Chondrocyte (in vitro differentiated cells): ENCODE measurements at regions not wholly inside any gene's neighbourhood (a gene's known extent, or its start where the extent isn't known, plus 50 kb on each side); places are given as distances from the start of the nearest gene placed in this dataset.

ENCODE experiments used
- DNase-seq: peaks from one replicate; pipeline ENCODE4 v3.0.0; 2021; ENCODE audit warnings: mixed read lengths, low spot score
- H3K27ac Mint-ChIP-seq: one replicate; pipeline ENCODE4 v1.8.0; 2021; ENCODE audit warnings: mild to moderate bottlenecking, moderate library complexity, mixed read lengths; ENCODE audit not compliant: unreplicated experiment
- H3K27me3 Mint-ChIP-seq: 2 replicates; pipeline ENCODE4 v1.8.0; 2021; ENCODE audit warnings: low read depth, mixed read lengths
- H3K36me3 Mint-ChIP-seq: 2 replicates; pipeline ENCODE4 v1.8.0; 2021; ENCODE audit warnings: low read depth, mixed read lengths
- H3K4me1 Mint-ChIP-seq: 2 replicates; pipeline ENCODE4 v1.8.0; 2021; ENCODE audit warnings: low read depth, mild to moderate bottlenecking, mixed read lengths
- H3K4me3 Mint-ChIP-seq: one replicate; pipeline ENCODE4 v1.8.0; 2021; ENCODE audit warnings: mild to moderate bottlenecking, moderate library complexity, mixed read lengths; ENCODE audit not compliant: unreplicated experiment
- H3K9me3 Mint-ChIP-seq: 2 replicates; pipeline ENCODE4 v1.8.0; 2021; ENCODE audit warnings: low read depth, mixed read lengths
- TF ChIP-seq, protein P1 (sequence below): fragments of 200-600 bp; sonication (generic); IDR thresholded peaks from 2 replicates; pipeline ENCODE4 v1.5.0; 2021; ENCODE audit warnings: antibody characterized with exemption, mild to moderate bottlenecking, moderate library complexity

GRCh38 chr7:153170287-153170686 lies 410.7 kb downstream of the ACTR3B start:
- Mint-ChIP-seq H3K4me3 (no peak overlapping the region), H3K27ac (no peak overlapping the region), H3K4me1 (no peaks in the 10 kb centered on the region), H3K27me3 (no peaks in the 10 kb centered on the region), H3K9me3 (peaks cover 57% of the 10 kb centered on the region), H3K36me3 (no peaks in the 10 kb centered on the region)
- TF ChIP-seq, protein P1, sequence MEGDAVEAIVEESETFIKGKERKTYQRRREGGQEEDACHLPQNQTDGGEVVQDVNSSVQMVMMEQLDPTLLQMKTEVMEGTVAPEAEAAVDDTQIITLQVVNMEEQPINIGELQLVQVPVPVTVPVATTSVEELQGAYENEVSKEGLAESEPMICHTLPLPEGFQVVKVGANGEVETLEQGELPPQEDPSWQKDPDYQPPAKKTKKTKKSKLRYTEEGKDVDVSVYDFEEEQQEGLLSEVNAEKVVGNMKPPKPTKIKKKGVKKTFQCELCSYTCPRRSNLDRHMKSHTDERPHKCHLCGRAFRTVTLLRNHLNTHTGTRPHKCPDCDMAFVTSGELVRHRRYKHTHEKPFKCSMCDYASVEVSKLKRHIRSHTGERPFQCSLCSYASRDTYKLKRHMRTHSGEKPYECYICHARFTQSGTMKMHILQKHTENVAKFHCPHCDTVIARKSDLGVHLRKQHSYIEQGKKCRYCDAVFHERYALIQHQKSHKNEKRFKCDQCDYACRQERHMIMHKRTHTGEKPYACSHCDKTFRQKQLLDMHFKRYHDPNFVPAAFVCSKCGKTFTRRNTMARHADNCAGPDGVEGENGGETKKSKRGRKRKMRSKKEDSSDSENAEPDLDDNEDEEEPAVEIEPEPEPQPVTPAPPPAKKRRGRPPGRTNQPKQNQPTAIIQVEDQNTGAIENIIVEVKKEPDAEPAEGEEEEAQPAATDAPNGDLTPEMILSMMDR, result no peak
- DNase-seq, result no peak

DNA sequence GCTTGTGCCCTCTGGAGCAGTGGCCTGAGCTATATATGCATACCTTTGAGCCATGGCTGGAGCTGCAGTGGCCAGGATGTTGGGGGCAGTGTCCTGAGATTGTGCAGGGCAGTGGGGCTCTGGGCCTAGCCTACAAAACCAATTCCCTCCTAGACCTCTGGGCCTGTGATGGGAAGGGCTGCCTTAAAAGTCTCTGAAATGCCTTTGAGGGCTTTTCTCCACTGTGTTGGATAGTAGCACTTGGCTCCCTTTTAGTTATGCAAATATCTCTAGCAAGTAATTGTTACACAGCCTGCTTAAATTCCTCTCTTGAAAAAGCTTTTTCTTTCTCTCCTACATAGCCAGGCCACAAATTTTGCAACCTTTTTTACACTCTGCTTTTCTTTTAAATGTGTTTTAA lies 426.4 kb downstream of the ACTR3B start:
- Mint-ChIP-seq H3K27ac (no peak overlapping the region), H3K4me1 (no peaks in the 10 kb centered on the region), H3K9me3 (peaks cover 77% of the 10 kb centered on the region), H3K36me3 (no peaks in the 10 kb centered on the region), H3K27me3 (no peaks in the 10 kb centered on the region), H3K4me3 (no peak overlapping the region)
- TF ChIP-seq, protein P1, result no peak
- DNase-seq, result no peak

DNA sequence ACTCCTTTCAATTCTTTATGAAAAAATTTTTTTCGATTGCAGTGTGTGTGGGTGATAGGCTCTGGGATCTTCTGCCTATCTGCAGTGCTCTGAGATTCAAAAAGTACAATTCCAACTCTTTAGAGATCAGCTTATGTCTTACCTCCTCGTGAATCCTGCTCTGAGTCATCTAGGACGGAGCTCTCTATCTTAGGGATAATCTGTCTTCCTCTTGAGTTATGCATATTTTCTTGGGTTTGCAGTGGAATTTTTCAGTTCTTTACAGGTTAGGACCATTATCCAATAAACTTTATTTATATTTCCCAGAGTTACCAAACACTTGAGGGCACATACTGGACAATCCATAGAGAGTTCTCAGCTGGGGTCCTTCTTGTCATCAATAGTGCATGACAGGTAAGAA lies 428.6 kb downstream of the ACTR3B start:
- Mint-ChIP-seq H3K9me3 (peaks cover 65% of the 10 kb centered on the region), H3K4me3 (no peak overlapping the region), H3K4me1 (no peaks in the 10 kb centered on the region), H3K27me3 (no peaks in the 10 kb centered on the region), H3K36me3 (no peaks in the 10 kb centered on the region), H3K27ac (no peak overlapping the region)
- TF ChIP-seq, protein P1, result no peak
- DNase-seq, result no peak

GRCh38 chr7:153188630-153189029 lies 429.1 kb downstream of the ACTR3B start:
- Mint-ChIP-seq H3K27ac (no peak overlapping the region), H3K4me3 (no peak overlapping the region), H3K36me3 (no peaks in the 10 kb centered on the region), H3K9me3 (peaks cover 60% of the 10 kb centered on the region), H3K4me1 (no peaks in the 10 kb centered on the region), H3K27me3 (no peaks in the 10 kb centered on the region)
- no peak for DNase-seq
- TF ChIP-seq, protein P1, result no peak

DNA sequence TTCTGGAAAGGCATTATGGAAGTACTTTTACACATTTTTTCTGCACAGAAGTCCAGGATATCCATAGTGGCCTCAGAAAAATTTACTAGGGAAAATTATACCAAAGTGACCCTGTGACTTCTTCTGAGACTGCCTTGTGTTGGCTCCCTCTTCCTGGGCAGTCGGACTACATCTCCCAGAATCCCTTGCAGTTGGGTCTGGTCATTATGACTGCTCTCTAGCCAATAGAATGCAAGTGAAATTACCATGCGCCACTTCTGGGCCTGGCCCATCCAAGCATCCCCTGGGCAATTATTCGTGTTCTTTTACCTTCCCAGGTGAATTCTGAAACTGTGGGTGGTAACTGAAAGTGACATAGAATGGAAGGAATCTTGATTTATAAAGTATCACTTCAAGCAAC lies 430.9 kb downstream of the ACTR3B start:
- DNase-seq, result no peak
- Mint-ChIP-seq H3K4me3 (no peak overlapping the region), H3K4me1 (no peaks in the 10 kb centered on the region), H3K27me3 (no peaks in the 10 kb centered on the region), H3K27ac (no peak overlapping the region), H3K9me3 (peaks cover 53% of the 10 kb centered on the region), H3K36me3 (no peaks in the 10 kb centered on the region)
- TF ChIP-seq, protein P1, result no peak
